ENCODE measurements at regions not wholly inside any gene's neighbourhood (a gene's known extent, or its start where the extent isn't known, plus 50 kb on each side); places are given as distances from the start of the nearest gene placed in this dataset.
A peak's percentile ranks its signal among the peaks of the same experiment; 100 is the strongest.
"Not testable (repeated sequence)": the region's sequence is repeated elsewhere in the genome, so short reads cannot be mapped to it uniquely, and the experiment has no call there.

DNA sequence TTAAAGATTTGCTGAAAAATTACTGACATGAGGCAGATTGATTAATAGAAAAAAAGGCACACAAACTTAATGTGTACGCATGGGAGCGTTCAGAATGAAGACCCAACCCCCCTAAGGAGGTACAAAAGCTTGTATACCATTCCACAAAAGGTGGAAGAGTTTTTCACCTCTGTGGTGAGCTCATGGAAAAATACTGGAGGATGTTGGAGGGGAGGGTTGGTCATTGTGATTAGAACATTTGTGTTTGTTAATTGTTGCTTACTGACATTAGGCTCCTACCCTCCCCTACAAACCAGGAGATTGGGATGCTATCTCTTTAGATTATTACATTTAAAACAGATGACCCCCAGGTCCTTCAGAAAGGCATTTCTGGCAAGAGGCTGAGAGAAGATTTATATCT is 1973.3 kb downstream of the OLFM4 start:
- DNase-seq (ENCODE audit: low read depth, low spot score), result no peak

DNA sequence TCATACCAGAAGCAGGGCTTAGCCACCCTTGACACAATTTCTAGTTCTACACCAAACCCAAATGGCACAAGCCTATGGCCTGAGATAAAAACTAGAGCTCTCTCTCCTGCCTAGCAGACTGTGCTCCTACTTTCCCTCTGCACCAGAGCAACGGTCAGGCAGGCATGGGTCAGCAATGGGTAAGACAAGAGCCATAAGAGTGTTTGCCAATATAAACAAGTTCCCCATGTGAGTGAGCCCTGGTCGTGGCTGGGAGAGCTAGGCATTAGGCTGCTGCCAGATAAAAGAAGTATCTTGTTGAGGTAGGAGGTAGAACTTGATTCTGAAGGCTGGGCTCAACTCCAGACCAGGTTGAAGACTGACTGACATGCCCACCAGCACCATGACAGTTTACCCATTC is 1979.1 kb downstream of the OLFM4 start:
- no peak for DNase-seq (ENCODE audit: low read depth, low spot score)

DNA sequence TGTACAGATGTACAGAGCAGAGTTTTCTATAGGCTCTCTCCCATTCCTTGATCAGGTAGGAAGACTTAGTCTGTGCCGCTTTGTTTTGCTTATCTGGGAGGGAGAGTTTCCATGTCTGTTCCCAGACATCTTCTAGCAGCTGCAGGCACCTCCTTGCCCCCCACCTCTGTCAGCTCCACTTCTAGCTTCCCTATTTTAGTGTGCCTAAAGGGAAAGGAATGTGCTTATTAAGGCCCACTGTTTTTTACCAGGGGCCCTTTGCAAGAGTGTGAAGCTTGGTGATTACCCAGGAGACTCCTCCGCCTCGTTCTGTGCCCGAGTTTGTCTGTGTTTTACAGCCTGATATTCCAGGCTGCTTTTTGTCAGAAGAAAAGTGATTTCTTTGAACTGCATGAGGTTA is 1984.4 kb downstream of the OLFM4 start:
- DNase-seq (ENCODE audit: low read depth, low spot score), result no peak

DNA sequence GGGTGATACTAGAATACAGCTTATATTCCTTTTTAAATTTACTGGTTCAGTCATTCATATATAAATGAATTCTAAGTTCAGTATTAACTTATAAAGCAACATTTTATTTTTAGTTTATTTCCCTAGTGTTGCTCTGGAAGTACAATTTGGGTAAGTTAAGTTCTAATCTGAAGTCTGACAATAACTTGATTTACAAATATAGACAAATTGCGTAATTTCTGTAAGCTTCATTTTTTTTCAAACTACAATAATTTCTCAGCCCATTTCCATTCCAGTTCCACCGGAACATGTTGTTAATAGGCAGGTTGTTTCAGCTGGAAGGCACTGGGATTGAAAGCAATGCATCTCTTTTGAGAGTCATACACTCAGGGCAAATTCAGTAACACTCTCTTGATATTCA is 2000.7 kb downstream of the OLFM4 start:
- DNase-seq (ENCODE audit: low read depth, low spot score), result no peak

DNA sequence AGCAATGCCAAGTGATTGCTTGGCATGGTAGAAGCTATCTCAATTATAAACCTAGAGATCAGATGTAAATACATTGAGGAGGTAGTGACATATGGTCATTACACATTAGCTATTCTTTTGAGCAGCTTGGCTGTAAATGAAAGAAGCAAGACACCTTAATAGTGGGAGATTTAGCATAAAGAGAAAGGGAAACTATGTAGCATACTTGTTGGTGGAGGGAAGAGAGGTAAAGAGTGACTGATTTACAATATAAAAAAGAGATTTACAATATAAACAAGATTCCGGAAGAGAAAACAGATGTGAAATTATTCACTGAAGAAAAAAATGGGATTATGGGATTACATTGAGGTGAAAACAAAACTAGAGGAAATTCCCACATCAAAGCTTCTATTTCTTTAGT is 2009.6 kb downstream of the OLFM4 start:
- no peak for DNase-seq (ENCODE audit: low read depth, low spot score)

DNA sequence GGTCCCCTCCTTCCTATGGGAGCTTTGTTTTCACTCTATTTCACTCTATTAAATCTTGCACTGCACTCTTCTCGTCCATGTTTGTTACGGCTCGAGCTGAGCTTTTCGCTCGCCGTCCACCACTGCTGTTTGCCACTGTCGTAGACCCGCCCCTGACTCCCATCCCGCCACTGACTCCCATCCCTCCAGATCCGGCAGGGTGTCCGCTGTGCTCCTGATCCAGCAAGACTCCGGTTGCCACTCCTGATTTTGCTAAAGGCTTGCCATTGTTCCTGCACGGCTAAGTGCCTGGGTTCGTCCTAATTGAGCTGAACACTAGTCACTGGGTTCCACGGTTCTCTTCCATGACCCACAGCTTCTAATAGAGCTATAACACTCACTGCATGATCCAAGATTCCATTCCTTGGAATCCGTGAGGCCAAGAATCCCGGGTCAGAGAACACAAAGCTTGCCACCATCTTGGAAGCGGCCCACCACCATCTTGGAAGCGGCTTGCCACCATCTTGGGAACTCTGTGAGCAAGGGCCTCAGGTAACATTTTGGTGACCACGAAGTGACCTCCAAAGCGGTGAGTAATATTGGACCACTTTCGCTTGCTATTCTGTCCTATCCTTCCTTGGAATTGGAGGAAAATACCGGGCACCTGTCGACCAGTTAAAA is 2025.4 kb downstream of the OLFM4 start:
- not testable (repeated sequence) for DNase-seq (ENCODE audit: low read depth, low spot score)

DNA sequence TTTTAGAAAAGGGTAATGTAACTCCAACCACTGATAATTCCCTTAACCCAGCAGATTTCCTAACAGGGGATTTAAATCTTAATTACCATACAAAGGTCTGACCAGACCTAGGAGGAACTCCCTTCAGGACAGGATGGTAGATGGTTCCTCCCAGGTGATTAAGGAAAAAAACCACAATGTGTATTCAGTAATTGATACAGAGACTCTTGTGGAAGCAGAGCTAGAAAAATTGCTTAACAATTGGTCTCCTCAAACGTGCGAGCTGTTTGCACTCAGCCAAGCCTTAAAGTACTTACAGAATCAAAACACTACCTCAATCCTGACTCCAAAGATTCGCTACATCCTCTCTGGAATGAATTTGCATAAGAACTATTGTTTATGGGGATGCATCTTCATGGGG is 2027.1 kb downstream of the OLFM4 start:
- DNase-seq (ENCODE audit: low read depth, low spot score), result not testable (repeated sequence)

DNA sequence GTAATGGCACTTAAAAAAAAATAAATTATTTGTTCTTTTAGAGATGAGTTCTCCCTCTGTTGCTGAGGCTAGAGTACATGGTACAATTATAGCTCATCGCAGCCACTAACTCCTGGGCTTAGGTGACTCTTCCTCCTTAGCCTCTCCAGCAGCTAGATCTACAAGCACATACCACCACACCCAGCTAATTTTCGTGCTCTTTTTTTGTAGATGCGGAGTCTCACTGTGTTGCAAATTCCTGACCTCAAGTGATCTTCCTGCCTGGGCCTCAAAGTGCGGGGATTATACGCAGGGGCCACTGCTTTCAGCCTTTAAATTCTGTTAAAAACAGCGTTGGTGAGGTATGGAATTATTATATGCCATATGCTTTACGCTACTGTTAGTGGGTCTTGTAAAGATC is 2034.0 kb downstream of the OLFM4 start:
- no peak for DNase-seq (ENCODE audit: low read depth, low spot score)

DNA sequence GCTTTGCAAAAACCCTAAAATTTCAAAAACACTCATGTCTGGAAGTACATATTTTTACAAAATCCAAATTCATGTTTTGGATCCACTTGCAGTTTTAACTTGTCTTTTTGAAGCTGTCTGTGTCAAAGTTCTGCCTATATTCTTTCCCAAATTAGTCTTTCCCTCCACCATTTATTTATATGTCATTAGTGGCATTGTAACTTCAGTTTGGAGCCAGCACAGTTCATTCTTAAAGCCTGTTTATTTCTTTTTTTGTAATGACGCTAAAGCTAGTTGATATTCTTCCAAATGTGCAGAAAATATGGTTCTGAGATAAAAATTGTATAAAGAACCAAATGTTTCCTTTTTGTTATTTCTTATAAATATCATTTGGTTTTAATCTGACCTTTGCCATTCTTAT is 2039.3 kb downstream of the OLFM4 start:
- no peak for DNase-seq (ENCODE audit: low read depth, low spot score)

DNA sequence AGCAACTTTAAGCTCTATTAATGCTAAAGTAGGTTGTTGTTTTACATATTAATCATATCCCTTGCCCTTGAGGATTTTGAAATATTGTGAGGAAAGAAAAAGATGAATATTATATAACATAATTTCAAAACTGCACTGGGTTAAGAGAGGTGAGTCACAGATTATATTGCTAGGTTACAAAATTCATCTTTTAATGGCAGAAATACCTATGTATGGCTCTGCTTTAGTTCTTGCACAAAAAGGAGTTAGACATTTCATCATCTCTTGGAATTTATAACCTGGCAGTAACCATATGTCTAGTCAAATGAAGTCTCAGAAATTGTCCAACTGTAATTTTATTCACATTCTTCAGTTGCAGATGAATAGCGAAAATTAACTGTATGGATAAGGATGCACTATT is 2041.1 kb downstream of the OLFM4 start:
- no peak for DNase-seq (ENCODE audit: low read depth, low spot score)

DNA sequence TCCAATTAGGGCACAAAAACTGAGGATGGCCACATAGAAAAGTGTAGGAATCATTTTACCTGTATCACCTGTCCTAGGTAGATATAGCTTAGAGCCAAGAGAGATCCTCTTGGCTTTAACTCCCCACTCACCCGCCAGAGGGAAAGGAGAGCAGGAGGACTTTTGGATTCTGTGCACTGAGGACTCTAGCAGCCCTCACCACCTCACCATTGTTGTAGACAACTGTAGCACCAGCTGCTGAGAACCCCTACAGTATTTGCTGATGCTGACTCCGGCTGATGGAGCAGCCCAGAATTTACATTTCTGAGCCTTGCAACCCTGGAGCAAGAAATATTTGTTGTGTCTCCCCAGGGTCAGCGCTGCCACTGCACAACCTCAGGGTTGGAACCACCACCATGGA is 2044.4 kb downstream of the OLFM4 start:
- no peak for DNase-seq (ENCODE audit: low read depth, low spot score)

DNA sequence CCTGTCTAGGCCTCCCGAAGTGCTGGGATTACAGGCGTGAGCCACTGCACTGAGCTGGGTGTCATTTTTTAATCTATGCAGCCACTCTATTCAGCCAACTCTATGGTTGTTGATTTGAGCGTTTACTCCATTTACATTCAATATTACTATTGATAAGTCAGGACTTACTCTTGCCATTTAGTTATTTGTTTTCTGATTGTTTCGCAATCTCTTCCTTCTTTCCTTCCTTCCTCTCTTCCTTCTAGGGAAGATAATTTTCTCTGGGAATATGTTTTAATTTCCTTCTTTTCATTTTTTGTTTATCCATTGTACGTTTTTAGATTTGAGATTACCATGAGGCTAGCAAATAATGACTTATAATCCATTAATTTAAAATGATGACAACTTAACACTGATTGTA is 2056.0 kb downstream of the OLFM4 start:
- no peak for DNase-seq (ENCODE audit: low read depth, low spot score)

DNA sequence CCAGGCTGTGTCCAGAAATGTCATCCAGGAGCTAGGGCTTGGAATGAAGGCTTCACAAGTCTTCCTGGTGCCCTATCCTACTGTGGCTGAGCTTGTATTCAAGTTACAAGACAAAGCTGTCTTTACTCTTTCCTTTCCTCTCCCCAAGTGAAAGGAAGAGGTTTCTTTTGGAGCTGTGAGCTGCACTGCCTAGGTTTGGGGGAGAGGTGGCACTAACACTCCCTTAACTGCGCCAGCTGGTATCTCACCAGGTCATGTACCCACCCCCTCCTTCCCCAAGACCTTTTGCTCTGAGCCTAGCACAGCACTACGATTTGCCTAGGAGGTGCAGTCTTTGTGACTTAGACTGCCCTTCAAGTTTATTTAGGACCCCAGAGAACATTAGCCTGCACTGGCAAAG is 2053.6 kb upstream of the PRR20A start:
- DNase-seq (ENCODE audit: low read depth, low spot score), result no peak

DNA sequence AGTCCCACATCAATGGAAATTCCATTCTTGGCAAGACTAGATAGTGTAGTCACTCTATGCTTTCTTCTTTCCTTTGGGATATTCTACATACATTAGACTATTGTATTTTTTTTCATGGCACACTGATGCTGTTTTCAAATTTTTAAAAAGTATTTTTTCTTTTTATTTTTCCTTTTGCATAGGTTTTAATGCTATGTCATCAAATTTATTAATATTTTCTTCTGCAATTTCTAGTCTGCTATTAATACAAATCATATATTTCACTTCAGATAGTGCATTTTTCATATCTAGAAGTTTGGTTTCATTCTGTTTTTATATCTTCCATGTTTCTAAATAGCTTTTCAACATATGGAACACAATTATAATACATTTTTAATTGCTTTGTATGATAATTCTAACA is 2050.1 kb upstream of the PRR20A start:
- no peak for DNase-seq (ENCODE audit: low read depth, low spot score)

DNA sequence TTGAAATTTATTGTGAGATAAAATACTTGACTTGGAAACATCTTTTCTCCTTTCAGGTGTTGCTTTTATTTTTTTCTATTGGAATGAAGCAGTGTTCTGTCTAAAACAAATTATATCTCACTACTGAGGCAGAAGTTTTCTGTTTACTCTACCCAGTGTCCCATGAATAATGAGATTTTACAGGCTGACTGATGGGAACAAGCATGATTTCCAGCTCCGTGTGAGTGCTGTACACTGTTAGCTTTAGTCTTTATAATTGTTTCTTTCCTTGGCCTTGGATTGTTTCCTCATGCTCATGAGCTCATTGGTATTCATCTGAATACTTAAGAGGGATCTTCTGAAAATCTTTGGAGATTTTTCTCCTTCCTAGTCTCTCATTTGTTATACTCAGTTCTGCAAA is 2049.5 kb upstream of the PRR20A start:
- DNase-seq (ENCODE audit: low read depth, low spot score), result peak; percentile 44

DNA sequence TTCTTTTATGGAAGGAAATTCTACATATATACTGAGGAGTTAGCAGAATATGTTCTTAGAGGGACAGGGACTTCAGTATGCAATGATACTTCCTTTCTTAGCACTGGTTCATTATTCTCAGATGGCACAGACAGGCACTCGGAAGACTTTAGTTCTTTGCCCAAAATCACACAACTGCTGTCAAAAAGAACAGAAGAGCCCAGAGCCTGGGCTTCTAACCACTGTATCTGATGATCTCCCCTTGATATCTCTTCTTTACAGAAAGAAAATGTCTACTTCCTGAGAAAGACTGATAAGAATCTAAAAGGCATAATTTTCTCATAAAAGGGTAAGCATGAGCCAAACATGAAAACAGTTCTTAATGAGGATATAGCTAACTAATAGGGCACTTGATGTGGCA is 2034.2 kb upstream of the PRR20A start:
- no peak for DNase-seq (ENCODE audit: low read depth, low spot score)

DNA sequence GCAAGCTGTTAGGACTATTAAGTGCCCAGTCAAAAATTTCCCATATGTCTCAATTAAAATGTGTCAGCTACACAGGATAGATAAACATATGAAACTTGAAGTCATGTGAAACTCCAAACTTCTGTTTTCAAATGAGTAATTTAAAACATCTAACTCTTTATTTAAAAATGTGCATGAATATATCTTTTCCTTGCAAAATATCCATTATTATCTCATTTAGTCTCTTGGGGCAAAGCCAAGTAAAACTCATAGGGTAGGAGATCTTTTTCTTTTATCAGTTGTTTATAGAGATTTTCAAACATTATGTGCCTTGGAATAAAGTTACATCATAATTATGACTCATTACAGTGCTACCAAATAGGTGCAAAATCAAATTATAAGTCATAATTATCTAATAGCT is 2020.1 kb upstream of the PRR20A start:
- DNase-seq (ENCODE audit: low read depth, low spot score), result no peak

DNA sequence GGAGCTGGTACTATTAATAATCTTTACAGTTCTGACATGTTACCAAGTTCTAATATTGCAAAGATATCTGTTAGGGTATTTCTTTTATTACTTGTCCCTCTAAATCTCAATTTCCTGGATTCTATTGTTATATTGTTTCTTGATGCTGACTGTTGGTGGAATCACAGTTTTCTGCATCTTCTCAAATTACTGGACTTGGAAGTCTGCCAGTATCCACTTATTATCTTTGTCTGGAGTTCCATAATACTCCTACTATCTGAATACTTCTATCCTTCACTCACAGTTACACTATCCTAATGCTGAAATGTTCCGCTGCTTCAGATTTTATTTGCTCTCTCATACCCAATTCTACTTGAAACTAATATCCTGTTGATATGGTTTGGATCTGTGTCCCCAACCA is 1985.7 kb upstream of the PRR20A start:
- DNase-seq (ENCODE audit: low read depth, low spot score), result no peak

DNA sequence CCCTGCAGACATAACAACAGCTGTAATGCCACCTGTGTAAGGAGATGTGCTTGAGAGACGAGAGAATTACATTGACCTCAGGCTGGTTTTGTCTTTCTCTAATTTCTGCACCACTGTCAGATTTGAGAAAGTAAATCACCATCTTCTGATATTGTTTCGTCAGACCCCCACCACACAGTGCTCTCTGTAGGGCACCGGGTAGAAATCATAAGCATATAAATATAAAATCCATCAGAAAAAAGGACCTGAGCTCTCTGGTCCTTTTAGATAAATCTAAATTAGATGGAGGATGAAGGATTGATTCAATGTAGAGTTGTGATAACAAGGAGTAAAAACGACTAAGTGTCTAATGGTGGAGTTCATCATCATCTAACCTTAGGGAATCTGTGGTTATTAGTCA is 1981.0 kb upstream of the PRR20A start:
- no peak for DNase-seq (ENCODE audit: low read depth, low spot score)

DNA sequence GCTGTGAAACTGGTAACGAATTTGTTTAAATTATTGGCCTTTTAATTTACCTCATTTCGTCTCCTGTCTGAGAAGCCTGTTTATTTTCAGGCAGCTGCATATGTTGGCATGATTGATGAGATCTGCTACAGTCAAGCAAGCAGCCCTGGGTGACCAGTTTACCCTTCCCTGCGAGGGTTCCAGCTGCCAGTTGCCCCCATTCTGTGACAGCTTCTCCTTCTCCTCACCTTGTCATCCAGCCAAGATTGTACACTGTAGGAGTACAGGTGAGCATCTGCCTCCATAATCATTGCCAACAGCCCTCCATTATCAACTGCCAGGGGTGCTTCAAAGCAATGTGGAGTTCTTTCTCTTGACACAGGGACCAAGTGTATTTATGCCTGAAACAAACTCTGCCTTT is 1979.9 kb upstream of the PRR20A start:
- no peak for DNase-seq (ENCODE audit: low read depth, low spot score)

DNA sequence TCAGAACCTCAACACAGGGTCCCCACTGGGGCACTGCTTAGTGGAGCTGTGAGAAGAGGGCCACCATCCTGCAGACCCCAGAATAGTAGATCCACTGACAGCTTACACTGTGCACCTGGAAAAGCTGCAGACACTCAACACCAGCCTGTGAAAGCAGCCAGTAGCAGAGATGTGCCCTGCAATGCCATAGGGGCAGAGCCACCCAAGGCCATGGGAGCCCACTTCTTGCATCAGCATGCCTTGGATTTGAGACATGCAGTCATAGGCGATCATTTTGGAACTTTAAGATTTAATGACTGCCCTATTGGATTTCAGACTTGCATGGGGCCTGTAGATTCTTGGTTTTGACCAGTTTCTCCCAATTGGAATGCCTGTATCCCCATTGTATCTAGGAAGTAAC is 1962.1 kb upstream of the PRR20A start:
- DNase-seq (ENCODE audit: low read depth, low spot score), result not testable (repeated sequence)

DNA sequence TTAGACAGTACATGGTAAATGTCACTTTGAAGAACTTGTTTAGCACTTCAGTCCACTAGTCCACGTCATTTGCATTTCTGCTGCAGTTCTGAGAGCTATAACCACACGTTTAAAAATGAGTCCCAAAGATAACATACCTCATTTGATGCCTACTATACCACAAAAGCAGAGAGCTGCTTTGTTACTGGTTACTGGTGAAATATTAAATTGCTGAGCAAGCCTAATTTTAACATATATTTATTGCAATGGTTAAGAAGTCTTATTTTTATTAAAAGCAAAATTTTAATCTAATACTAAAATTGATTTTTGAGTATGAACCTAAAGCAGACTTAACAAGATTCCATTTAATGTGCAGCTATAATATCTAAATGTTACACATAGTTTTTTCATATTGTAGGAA is 1949.7 kb upstream of the PRR20A start:
- no peak for DNase-seq (ENCODE audit: low read depth, low spot score)

DNA sequence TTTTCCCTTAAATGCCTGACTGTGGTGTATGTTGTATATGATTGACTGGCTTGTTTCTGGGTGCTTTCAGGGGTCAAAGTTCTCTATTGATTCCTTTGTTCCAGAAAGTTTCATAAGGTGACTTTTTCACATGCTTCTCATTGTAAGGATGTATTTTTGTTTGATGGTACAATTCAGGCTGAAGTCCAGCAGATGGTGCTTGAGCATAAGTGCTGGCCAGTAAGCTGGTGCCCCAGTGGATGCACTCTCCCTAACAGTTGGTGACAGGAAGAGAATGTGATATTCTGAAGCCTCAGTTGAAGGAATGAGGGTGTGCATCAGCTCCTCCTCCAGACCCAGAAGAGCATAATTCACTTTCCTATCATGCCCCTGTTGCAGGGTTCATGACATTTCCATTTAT is 1941.6 kb upstream of the PRR20A start:
- no peak for DNase-seq (ENCODE audit: low read depth, low spot score)

DNA sequence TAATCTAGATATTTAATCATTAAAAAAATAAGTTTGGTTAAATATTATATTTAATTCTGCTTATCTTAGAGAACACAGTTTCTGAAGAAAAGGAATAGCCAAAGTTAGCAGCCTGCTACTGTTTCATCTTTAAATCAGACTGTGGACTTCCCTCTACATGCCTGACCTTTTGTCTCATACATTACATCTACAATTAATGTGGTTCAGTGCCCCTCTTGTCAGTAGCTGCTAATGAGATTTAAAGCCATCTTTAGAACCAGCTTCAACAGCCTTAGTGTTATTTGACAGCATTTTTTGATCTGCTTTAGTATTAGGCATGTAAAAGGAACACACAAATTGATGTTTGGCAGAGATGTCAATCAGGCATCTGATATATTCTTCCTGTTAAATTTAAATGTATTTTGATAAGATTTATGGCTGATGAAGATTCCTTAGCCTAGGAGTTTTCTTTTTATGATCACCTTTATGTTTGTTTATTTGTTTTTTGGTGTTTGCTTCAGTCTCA is 1925.8 kb upstream of the PRR20A start:
- no peak for DNase-seq (ENCODE audit: low read depth, low spot score)

All from astrocyte of the hippocampus (primary cell).